SU-DHL-6 (cell line): ENCODE measurements at regions not wholly inside any gene's neighbourhood (a gene's known extent, or its start where the extent isn't known, plus 50 kb on each side); places are given as distances from the start of the nearest gene placed in this dataset.

Experiments used
- H2AFZ ChIP-seq: fragments of 200-600 bp; sonication (generic); 2 replicates; pipeline ENCODE4 v1.6.1; 2014; ENCODE audit warnings: low read depth, mild to moderate bottlenecking, moderate library complexity, mixed read lengths, antibody characterized with exemption, low read length; ENCODE audit not compliant: severe bottlenecking
- H3F3A ChIP-seq: fragments of 200-600 bp; shearing (Covaris generic); 2 replicates; pipeline ENCODE4 v1.6.0; 2016; ENCODE audit warnings: antibody characterized with exemption, mild to moderate bottlenecking; ENCODE audit not compliant: insufficient read depth
- H3K27ac ChIP-seq: fragments of 200-600 bp; sonication (generic); 2 replicates; pipeline ENCODE4 v1.5.1; 2016; ENCODE audit warnings: low read depth, mild to moderate bottlenecking, low read length, moderate library complexity, mixed read lengths
- H3K27me3 ChIP-seq: fragments of 200-600 bp; sonication (generic), shearing (Covaris generic); 2 replicates; pipeline ENCODE4 v1.6.0; 2014; ENCODE audit warnings: mild to moderate bottlenecking, low read length
- H3K36me3 ChIP-seq: fragments of 200-600 bp; sonication (generic); 2 replicates; pipeline ENCODE4 v1.6.1; 2014; ENCODE audit warnings: mild to moderate bottlenecking, low read length, mixed read lengths
- H3K4me2 ChIP-seq: fragments of 300-600, 200-600 bp; shearing (Covaris generic), sonication (generic); 2 replicates; pipeline ENCODE4 v1.6.0; 2014; ENCODE audit warnings: low read length, low read depth, mild to moderate bottlenecking; ENCODE audit not compliant: poor library complexity, severe bottlenecking
- H3K4me3 ChIP-seq: fragments of 200-600 bp; sonication (generic); 2 replicates; pipeline ENCODE4 v1.5.1; 2014; ENCODE audit warnings: antibody characterized with exemption, low read length, mild to moderate bottlenecking, mixed read lengths; ENCODE audit not compliant: insufficient read depth, poor library complexity, severe bottlenecking
- H3K79me2 ChIP-seq: fragments of 200-600 bp; sonication (generic); 2 replicates; pipeline ENCODE4 v1.6.1; 2014; ENCODE audit warnings: mild to moderate bottlenecking, low read length, moderate library complexity; ENCODE audit not compliant: insufficient read depth
- H3K9ac ChIP-seq: fragments of 200-600 bp; sonication (generic); 2 replicates; pipeline ENCODE4 v1.7.0; 2014; ENCODE audit warnings: mild to moderate bottlenecking, low read length
- H3K9me2 ChIP-seq: fragments of 200-600 bp; sonication (generic); replicated peaks from 2 replicates; pipeline ENCODE4 v1.6.1; 2014; ENCODE audit warnings: low read length; ENCODE audit not compliant: insufficient read depth
- H3K9me3 ChIP-seq: fragments of 200-600 bp; sonication (generic); 2 replicates; pipeline ENCODE4 v1.6.1; 2014; ENCODE audit warnings: low read length, mixed read lengths; ENCODE audit not compliant: insufficient read depth
- H4K20me1 ChIP-seq: fragments of 200-600 bp; sonication (generic); 2 replicates; pipeline ENCODE4 v1.6.1; 2014; ENCODE audit warnings: low read depth, mild to moderate bottlenecking, antibody characterized with exemption, low read length, moderate library complexity, mixed read lengths
- EZH2phosphoT487 ChIP-seq: fragments of 200-600 bp; sonication (generic), shearing (Covaris generic); conservative IDR thresholded peaks from 2 replicates; pipeline ENCODE4 v1.6.1; 2018; ENCODE audit warnings: mild to moderate bottlenecking, antibody characterized with exemption, low read length, moderate library complexity, mixed read lengths
- TF ChIP-seq, protein P1 (sequence below): fragments of 200-600 bp; sonication (generic); IDR thresholded peaks from one replicate; pipeline ENCODE4 v1.5.1; 2017; ENCODE audit warnings: antibody characterized with exemption, mild to moderate bottlenecking, low read length, moderate library complexity; ENCODE audit not compliant: insufficient read depth, poor library complexity, severe bottlenecking

DNA sequence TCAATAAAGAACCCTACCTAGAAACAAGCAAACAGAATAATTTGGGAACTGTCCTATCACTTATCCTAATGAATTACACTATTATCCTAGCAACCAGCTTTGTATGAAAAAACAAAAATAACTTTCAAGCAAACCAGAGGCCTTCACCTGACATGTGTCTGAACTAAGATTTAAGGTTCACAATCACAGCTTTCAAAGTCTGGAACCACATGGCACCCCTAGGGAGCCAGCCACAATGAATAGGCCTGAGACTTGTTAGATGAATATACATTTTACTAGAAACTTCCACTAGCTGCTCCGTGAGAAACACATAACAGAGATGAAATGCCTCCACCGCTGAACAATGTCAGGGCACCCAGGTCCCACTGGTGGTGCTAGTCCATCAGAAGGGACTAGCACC lies 65.8 kb upstream of the CYP2D6 start:
- Histone ChIP-seq H4K20me1 (peaks cover 4% of the 10 kb centered on the region; the same call in 1 of the 2 replicates), H3K79me2 (peaks cover 93% of the 10 kb centered on the region), H3K4me2 (no peak overlapping the region), H3F3A (no peaks in the 10 kb centered on the region), H3K27ac (no peak overlapping the region), H3K27me3 (no peaks in the 10 kb centered on the region), H3K9ac (no peak overlapping the region), H2AFZ (no peak overlapping the region), H3K9me2 (no peaks in the 10 kb centered on the region), H3K9me3 (no peaks in the 10 kb centered on the region), H3K4me3 (no peak overlapping the region), H3K36me3 (no peaks in the 10 kb centered on the region)
- TF ChIP-seq, protein P1, sequence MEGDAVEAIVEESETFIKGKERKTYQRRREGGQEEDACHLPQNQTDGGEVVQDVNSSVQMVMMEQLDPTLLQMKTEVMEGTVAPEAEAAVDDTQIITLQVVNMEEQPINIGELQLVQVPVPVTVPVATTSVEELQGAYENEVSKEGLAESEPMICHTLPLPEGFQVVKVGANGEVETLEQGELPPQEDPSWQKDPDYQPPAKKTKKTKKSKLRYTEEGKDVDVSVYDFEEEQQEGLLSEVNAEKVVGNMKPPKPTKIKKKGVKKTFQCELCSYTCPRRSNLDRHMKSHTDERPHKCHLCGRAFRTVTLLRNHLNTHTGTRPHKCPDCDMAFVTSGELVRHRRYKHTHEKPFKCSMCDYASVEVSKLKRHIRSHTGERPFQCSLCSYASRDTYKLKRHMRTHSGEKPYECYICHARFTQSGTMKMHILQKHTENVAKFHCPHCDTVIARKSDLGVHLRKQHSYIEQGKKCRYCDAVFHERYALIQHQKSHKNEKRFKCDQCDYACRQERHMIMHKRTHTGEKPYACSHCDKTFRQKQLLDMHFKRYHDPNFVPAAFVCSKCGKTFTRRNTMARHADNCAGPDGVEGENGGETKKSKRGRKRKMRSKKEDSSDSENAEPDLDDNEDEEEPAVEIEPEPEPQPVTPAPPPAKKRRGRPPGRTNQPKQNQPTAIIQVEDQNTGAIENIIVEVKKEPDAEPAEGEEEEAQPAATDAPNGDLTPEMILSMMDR: no peak
- TF ChIP-seq EZH2phosphoT487: no peak

DNA sequence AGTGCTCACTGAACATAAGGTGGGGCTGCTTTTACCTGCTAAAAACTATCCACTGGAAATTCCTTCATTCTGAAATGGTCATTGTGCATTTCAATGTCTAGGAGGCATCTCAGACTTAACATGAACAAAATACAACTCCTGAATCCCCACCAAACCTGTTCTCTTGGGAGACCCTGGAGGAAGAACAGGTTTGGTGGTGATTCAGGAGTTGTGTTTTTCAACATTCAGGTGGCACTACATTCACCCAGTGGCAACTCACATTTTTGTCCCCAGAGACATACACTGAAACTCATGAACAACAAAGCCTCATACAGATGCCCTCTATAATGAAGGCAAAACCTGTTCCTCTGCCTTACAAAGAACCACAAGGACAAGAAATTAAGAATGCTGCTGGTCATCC lies 64.3 kb upstream of the CYP2D6 start:
- peaks cover 94% of the 10 kb centered on the region for H3K79me2 ChIP-seq
- H3K27ac ChIP-seq: no peak overlapping the region
- TF ChIP-seq, protein P1: no peak
- no peak for TF ChIP-seq EZH2phosphoT487
- no peaks in the 10 kb centered on the region for H3K9me2 ChIP-seq
- no peaks in the 10 kb centered on the region for H3K36me3 ChIP-seq
- H2AFZ ChIP-seq: no peak overlapping the region
- H3K27me3 ChIP-seq: no peaks in the 10 kb centered on the region
- H3K4me3 ChIP-seq: no peak overlapping the region
- no peaks in the 10 kb centered on the region for H3F3A ChIP-seq
- no peak overlapping the region for H3K9ac ChIP-seq
- H4K20me1 ChIP-seq: peaks cover 4% of the 10 kb centered on the region; the same call in 1 of the 2 replicates
- H3K4me2 ChIP-seq: no peak overlapping the region
- no peaks in the 10 kb centered on the region for H3K9me3 ChIP-seq

DNA sequence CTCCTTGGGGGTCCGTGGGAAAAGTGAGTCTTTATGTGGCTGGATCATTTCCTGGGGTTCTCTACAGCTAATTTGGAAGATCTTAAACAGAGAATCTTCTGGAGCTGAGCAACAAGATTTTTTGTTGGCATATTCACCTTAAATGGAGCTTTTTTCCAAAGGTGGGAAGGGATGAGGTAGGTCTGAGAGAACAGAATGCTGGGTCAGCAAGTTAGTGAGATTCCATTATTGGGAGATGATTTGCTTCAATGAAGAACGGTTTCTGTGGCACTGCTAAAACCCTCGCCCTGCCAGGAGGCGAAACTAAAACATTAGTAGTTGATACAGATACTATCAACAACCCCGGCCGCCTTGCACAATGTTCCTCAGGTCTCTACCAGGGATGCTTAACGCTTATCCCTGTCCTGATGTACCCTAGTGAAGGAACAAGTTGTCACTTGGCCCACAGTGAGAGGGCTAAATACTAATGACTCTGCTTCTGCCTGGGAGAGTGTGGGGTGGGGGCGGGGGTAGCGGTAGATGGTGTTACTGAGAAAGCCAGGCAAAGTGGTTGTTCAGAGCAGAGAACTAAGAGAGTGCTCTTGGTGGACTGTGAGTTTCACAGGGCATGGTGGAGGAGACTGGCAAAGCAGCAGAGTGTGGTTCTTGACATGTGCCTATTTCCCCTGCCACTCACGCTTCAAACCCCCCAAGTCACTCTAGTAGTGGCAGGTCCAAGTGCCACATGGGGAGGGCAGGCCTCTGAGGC lies 63.7 kb upstream of the CYP2D6 start:
- no peak overlapping the region for H2AFZ ChIP-seq
- H3K27ac ChIP-seq: no peak overlapping the region
- no peaks in the 10 kb centered on the region for H3F3A ChIP-seq
- H3K4me3 ChIP-seq: no peak overlapping the region
- no peaks in the 10 kb centered on the region for H3K36me3 ChIP-seq
- H3K9me2 ChIP-seq: no peaks in the 10 kb centered on the region
- TF ChIP-seq, protein P1: no peak
- TF ChIP-seq EZH2phosphoT487: no peak
- peaks cover 4% of the 10 kb centered on the region; the same call in 1 of the 2 replicates for H4K20me1 ChIP-seq
- H3K79me2 ChIP-seq: peaks cover 94% of the 10 kb centered on the region
- no peaks in the 10 kb centered on the region for H3K27me3 ChIP-seq
- no peak overlapping the region for H3K4me2 ChIP-seq
- no peaks in the 10 kb centered on the region for H3K9me3 ChIP-seq
- no peak overlapping the region for H3K9ac ChIP-seq
